Epidermal melanocyte (primary cell): ENCODE measurements at regions not wholly inside any gene's neighbourhood (a gene's known extent, or its start where the extent isn't known, plus 50 kb on each side); places are given as distances from the start of the nearest gene placed in this dataset.

ENCODE experiments used
- DNase-seq: peaks from one replicate; pipeline ENCODE4 v3.0.0; 2011; ENCODE audit warnings: low spot score; ENCODE audit not compliant: insufficient read length

GRCh38 chr2:221635949-221636348 lies 63.8 kb upstream of the EPHA4 start:
- DNase-seq, result no peak

GRCh38 chr2:221629468-221629867 lies 57.4 kb upstream of the EPHA4 start:
- no peak for DNase-seq

- DNase-seq, result no peak
Observed at GRCh38 chr2:221624475-221624874, 52.4 kb upstream of the EPHA4 start.
